NCI-H82 treated with DMSO at 0.1 percent for 48 hours (cell line): ENCODE measurements at regions not wholly inside any gene's neighbourhood (a gene's known extent, or its start where the extent isn't known, plus 50 kb on each side); places are given as distances from the start of the nearest gene placed in this dataset.

Experiments used
- DNase-seq: peaks from one replicate; lab custom pipeline; 2025; ENCODE audit not compliant: unreplicated experiment; lab: John Stamatoyannopoulos, UW

- DNase-seq = peak; percentile 32
Measured at GRCh38 chr1:213828867-213829266, 158.9 kb upstream of the PROX1 start.

GRCh38 chr1:213829780-213830179 is 158.0 kb upstream of the PROX1 start:
- DNase-seq = no peak

- DNase-seq = no peak
Measured at GRCh38 chr1:213830371-213830770, 157.4 kb upstream of the PROX1 start.

- DNase-seq = no peak
Measured at GRCh38 chr1:213840575-213840974, 147.2 kb upstream of the PROX1 start.

- DNase-seq = no peak
Measured at GRCh38 chr1:213844632-213845031, 143.1 kb upstream of the PROX1 start.

- DNase-seq = no peak
Measured at GRCh38 chr1:213852107-213852506, 135.7 kb upstream of the PROX1 start.

- no peak for DNase-seq
Measured at GRCh38 chr1:213858581-213858980, 129.2 kb upstream of the PROX1 start.

- no peak for DNase-seq
Measured at GRCh38 chr1:213861841-213862240, 125.9 kb upstream of the PROX1 start.

GRCh38 chr1:213864091-213864490 is 123.7 kb upstream of the PROX1 start:
- DNase-seq = no peak

GRCh38 chr1:213868482-213868881 is 119.3 kb upstream of the PROX1 start:
- no peak for DNase-seq

- no peak for DNase-seq
Measured at GRCh38 chr1:213871179-213871578, 116.6 kb upstream of the PROX1 start.

GRCh38 chr1:213874789-213875188 is 113.0 kb upstream of the PROX1 start:
- DNase-seq = no peak

- no peak for DNase-seq
Measured at GRCh38 chr1:213876531-213876930, 111.2 kb upstream of the PROX1 start.

GRCh38 chr1:213883618-213884017 is 104.2 kb upstream of the PROX1 start:
- no peak for DNase-seq

GRCh38 chr1:213884402-213884801 is 103.4 kb upstream of the PROX1 start:
- DNase-seq = no peak

- DNase-seq = no peak
Measured at GRCh38 chr1:213884942-213885341, 102.8 kb upstream of the PROX1 start.

GRCh38 chr1:213887842-213888241 is 99.9 kb upstream of the PROX1 start:
- no peak for DNase-seq

GRCh38 chr1:213891989-213892902 is 95.5 kb upstream of the PROX1 start:
- DNase-seq = peak; percentile 83

GRCh38 chr1:213898684-213899083 is 89.1 kb upstream of the PROX1 start:
- no peak for DNase-seq

- DNase-seq = no peak
Measured at GRCh38 chr1:213899413-213899812, 88.4 kb upstream of the PROX1 start.

- no peak for DNase-seq
Measured at GRCh38 chr1:213905344-213905743, 82.4 kb upstream of the PROX1 start.

GRCh38 chr1:213908521-213908920 is 79.3 kb upstream of the PROX1 start:
- DNase-seq = no peak

- DNase-seq = no peak
Measured at GRCh38 chr1:213914392-213914791, 73.4 kb upstream of the PROX1 start.
